Ureter (tissue), 1 donor: ENCODE measurements at regions not wholly inside any gene's neighbourhood (a gene's known extent, or its start where the extent isn't known, plus 50 kb on each side); places are given as distances from the start of the nearest gene placed in this dataset.
"Not testable (repeated sequence)": the region's sequence is repeated elsewhere in the genome, so short reads cannot be mapped to it uniquely, and the experiment has no call there.

Experiments
- DNase-seq: peaks from one replicate; pipeline ENCODE4 v3.0.0-alpha.2; 2020; ENCODE audit warnings: low spot score
- donor health status: DM: yes; HTN: yes; CAD: no.

DNA sequence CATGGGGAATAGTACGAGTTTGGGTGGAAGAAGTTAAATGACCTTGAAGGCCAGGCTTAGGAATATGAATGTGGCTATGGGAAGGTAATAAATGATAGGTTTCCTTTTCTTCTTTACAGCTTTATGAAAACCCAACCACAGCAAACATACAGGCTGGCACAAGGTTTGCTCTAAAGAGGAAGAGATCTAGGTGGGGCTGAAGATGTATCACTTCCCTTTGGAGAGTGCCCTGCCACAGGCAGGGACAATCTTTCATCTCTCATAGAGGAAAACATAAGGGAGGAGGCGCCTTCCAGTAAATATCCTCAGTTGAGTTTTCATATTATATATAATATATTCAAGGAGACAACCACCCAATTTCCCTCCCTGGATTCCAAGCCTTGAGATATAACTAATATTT lies 72.9 kb upstream of the FRMD6 start:
- no peak for DNase-seq

DNA sequence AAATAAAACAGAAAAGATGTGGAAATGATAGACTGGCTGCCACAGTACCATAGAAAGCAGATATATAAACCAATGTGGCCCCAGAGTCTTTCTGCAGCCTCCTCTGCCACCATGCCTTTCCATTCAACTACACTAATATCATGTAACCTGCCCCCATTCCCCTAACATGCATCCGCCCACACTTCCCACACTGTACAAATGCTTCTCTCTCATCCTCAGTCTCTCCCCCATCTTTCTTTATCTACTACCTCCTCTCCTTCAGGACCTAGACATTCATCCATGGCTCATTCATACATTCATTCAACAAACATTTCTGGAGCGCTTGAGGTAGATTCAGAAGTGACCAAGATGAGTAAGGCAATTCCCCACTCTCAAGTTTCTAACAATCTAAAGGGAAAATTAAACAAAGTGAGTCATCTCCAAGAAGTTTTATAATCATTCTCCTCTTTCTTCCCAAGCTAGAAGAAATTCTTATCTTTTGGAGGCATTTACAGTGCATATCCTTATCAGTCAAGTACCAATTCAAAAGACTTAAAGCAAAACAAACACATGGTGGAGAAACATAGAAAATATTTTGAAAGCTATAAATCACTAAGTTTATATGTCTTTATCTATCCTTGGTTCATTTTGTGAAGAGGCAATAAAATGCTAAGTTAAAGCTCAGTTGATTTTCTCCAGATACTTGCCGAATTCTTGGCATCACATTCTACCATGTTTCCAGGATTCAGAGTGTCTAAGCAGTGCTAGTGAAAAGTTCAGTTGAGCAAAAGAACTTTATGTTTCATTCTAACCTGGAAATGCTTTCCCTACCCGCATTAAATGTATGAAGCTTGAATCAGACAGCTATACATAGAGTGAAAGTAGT lies 70.5 kb upstream of the FRMD6 start:
- DNase-seq, result no peak

DNA sequence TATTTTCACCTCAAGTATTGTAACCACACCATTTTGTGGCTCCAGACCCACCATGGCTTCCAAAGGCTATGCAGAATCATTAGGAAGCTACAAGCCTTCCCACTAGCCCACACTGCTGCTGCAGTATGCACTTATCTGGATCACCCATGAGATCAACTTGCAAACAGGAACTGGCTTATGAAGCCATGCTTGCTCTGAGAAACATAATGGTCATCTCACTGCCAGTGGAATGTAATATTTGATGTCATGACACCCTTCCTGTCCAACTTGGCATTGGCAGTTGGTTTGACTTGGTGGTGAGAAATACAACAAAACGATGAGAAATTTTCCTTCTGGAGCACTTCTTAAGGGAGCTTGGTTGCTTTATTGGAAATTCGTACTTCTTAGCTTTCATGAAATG lies 69.3 kb upstream of the FRMD6 start:
- no peak for DNase-seq

DNA sequence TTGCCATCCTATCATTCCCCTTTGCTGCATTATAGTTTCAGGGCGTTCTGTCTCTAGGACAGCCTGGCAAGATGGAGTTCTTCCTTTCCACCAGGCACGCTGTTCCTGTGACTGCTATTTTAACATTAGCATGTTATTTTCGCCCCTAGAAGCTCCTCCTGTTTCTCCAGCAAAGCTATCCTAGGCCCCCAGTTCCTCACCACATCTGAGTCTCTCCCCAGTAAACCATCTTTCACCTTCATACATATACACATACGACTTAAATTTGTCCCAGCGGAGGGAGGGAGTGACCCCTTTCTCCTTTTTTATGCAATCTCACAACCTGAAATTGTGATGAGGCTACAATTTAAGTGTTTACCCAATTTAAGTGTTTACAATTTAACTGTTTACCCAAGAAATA lies 66.7 kb upstream of the FRMD6 start:
- DNase-seq, result no peak

DNA sequence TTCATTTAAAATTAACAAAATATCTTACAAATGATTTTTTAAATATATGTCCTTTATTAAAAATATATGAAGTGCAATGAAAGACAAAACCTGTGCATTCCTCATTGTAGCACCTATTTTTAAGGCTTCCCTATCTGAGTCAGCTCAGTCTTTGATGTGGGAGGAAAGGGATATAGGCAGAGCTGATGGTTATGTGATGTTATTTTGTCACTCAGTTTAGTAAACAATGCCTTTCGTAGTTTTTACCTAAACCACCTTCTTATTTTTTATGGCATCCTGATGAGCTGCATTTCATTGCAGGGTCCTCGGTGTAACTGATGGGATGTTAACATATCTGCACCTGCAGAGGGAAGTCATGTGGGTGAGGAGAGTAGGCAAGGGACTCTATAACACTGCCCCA lies 58.9 kb upstream of the FRMD6 start:
- no peak for DNase-seq

DNA sequence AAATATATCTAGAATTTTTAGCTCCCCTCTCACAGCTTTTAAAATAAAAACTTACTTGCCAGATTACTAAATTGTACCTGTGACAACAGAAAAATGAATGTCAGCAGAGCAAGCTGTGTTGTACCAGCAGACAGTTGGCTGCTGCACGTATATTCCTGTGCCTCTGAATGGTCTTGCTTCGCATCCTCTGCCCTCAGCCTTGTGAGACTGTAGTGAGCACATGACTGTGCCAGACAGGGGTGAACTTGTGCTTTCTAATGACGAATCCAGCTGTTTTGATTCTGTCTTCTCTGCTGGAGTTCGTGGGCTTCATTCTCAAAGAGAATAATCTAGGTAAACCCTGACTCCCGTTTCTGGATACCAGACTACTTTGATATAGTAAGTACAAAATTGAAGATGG lies 58.3 kb upstream of the FRMD6 start:
- DNase-seq, result no peak

DNA sequence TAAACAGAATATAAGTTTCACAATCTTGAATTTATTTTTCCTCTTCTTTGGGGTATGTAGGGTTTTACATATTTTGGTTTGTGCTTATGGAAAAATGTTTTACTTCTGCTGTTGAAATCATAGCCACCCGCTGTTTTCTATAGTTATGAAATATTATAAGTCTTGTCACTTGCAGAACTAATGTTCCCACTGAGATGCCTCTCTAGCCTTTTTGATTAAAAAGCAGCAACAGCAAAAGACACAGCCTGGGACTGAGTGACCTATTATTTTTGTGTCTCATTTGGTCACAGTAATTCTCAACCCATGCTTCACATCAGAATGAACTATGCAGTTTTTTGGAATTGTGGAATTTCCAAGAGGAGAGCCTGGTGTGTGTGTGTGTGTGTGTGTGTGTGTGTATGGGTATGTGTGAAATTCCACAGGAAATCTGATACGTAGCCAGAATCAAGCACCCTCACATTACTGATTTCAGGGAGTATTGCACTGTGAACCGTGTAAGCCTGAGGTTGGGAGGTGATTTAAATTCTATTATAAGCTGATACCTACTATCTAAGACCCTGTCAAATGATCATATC lies 55.7 kb upstream of the FRMD6 start:
- no peak for DNase-seq

DNA sequence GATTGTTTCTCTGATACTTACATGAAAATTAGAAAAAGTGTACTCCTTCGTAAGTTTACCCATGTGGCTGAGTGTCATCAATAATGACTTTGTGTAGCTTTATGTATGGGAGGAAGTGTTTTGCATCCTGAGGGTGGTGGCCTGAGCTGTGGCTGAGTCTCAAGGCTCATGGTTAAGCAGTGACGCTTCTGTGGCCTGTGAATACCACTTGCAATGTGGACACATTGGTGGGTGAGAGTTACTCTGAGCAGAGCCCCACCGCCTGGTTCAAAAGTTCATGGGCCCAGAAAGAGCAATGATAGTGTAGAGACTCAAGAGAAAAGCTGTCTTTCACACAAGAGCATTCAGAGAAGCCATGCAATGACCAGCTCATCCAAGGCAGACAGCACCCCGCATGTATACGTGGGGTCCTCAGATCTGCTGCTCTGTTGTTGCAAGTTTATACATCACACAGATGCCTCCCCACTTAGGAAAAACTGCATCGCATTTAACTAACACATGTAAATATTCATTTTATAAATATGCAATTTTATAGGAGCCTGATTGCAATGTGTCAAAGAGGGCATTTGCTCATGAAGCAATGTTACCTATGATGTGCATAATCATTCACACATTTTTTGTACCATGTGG lies 55.1 kb upstream of the FRMD6 start:
- no peak for DNase-seq

DNA sequence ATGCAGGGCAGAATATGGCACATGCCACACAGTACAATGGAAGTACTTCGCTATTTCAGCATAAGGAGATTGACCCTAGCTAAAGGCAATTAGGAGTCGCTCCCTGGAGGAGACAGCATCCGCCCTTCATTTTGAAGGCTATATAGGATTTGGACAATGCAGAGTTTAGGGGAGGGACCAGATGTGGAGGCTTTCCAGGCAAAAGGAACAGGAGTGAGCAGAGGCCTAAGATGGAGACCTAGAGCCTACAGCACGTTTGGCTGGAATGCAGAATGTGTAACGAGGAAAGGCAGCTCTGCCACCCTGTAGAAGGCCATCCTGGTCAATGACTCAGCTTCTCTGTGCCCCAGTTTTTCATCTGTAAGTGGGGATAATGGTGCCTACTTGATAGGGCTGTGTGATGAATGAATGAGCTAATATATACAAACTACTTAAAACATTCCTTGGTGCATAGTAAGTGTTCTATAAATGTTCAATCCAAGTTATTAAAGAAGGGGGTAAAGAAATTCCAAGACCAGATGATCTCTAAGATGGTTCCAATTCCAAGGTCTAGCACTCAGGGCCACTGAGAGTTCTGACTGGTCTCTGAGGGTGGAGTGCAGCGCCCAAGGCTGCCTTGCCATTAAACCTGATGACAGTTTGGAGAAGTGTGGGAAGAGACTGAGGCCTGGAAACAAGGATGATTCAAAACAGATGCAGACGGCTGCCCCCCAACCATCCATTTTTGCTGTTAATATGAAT lies 54.3 kb upstream of the FRMD6 start:
- no peak for DNase-seq

DNA sequence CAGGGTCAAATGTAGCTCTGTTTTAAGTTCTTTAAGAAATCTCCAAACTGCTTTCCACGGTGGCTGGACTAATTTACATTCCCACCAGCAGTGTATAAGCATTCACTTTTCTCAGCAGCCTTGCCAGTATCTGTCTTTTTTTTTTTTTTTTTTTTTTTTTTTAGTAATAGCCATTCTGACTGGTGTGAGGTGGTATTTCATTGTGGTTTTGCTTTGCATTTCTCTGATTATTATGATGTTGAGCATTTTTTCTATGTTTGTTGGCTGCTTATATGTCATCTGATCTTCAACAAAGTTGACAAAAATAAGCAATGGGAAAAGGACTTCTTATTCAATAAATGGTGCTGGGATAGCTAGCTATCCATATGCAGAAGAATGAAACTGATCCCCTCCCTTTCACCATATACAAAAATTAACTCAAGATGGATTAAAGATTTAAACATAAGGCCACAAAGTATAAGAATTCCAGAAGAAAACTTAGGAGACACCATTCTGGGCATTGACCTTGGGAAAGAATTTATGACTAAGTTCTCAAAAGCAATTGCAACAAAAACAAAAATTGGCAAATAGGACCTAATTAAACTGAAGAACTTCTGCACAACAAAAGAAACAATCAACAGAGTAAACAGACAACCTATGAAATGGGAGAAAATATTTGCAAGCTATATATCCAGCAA lies 52.6 kb upstream of the FRMD6 start:
- not testable (repeated sequence) for DNase-seq

DNA sequence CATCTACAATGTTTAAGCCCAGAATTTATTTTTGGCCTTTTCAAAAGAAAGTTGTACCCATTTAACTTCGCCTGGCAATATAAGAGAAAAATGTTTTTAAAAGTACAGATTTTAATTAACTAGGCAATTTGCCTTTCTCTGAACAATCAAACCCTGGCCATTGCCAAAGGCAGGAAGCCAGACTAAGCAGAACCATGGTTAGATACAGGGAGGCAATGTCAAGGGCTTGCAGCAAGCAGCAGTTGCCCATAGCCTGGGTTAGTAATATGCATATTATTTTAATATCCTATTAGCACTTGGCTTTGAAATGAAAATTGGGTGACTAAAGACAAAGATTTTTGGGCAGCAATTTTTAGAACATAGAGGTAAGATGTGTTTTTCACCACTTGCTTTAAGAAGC lies 51.1 kb upstream of the FRMD6 start:
- no peak for DNase-seq
